Natural killer cell (primary cell): ENCODE measurements at regions not wholly inside any gene's neighbourhood (a gene's known extent, or its start where the extent isn't known, plus 50 kb on each side); places are given as distances from the start of the nearest gene placed in this dataset.

Experiments
- ATAC-seq, 3 donors: fragments of 150-1000 bp in 2 of 3; fragments of 200-7000 bp in 1 of 3; cut with Tn5 transposase; 1 replicate in 1 of 3; 2 replicates in 2 of 3; pipeline ENCODE4 v1.10.0; 2021; ENCODE audit warnings: mild to moderate bottlenecking in 2 of 3, moderate library complexity in 2 of 3
- DNase-seq, 2 donors: peaks; one replicate each; pipeline versions ENCODE4 v3.0.0 to v3.0.0-alpha.2; 2013 to 2021; ENCODE audit warnings: mixed read lengths in 1 of 2
- H3K27ac ChIP-seq: one replicate; pipeline ENCODE4 v1.5.1; 2013; ENCODE audit warnings: mild to moderate bottlenecking, low read length
- H3K27me3 ChIP-seq: one replicate; pipeline ENCODE4 v1.6.1; 2013; ENCODE audit warnings: low read length; ENCODE audit not compliant: control insufficient read depth, insufficient read depth
- H3K36me3 ChIP-seq: one replicate; pipeline ENCODE4 v1.6.1; 2013; ENCODE audit warnings: low read length; ENCODE audit not compliant: control insufficient read depth, insufficient read depth
- H3K4me1 ChIP-seq: one replicate; pipeline ENCODE4 v1.6.1; 2013; ENCODE audit warnings: low read length; ENCODE audit not compliant: control insufficient read depth, insufficient read depth
- H3K4me3 ChIP-seq: one replicate; pipeline ENCODE4 v1.5.1; 2013; ENCODE audit warnings: low read length
- H3K9me3 ChIP-seq: one replicate; pipeline ENCODE4 v1.6.1; 2013; ENCODE audit warnings: low read length; ENCODE audit not compliant: control insufficient read depth, insufficient read depth
- H3K27ac Mint-ChIP-seq, 2 donors: one replicate each; pipeline ENCODE4 v1.8.0; 2022; ENCODE audit warnings: mild to moderate bottlenecking in 2 of 2, mixed read lengths in 2 of 2, moderate library complexity in 1 of 2
- H3K27me3 Mint-ChIP-seq, 2 donors: one replicate each; pipeline ENCODE4 v1.8.0; 2022; ENCODE audit warnings: low read depth in 2 of 2, mixed read lengths in 2 of 2
- H3K36me3 Mint-ChIP-seq: one replicate; pipeline ENCODE4 v1.8.0; 2022; ENCODE audit warnings: mixed read lengths
- H3K4me1 Mint-ChIP-seq, 2 donors: one replicate each; pipeline ENCODE4 v1.8.0; 2022; ENCODE audit warnings: mixed read lengths in 2 of 2
- H3K4me3 Mint-ChIP-seq: one replicate; pipeline ENCODE4 v1.8.0; 2022; ENCODE audit warnings: mild to moderate bottlenecking, moderate library complexity, mixed read lengths
- H3K9me3 Mint-ChIP-seq, 2 donors: one replicate each; pipeline ENCODE4 v1.8.0; 2022; ENCODE audit warnings: mixed read lengths in 2 of 2
- WGBS: methylation state at CpG from one replicate; pipeline ENCODE4 v1.1.7; 2013; ENCODE audit warnings: missing lambda C conversion rate; ENCODE audit not compliant: insufficient coverage; 5-methylcytosine and 5-hydroxymethylcytosine counted together
- intact Hi-C: fragments of 100-400 bp; cut with micrococcal nuclease; formaldehyde crosslinking; loops from one replicate; pipeline ENCODE4 v1.14.2; 2022
- TF ChIP-seq, protein P1 (sequence below): fragments of 200-600 bp; IDR thresholded peaks from one replicate; pipeline ENCODE4 v1.8.0; 2022; ENCODE audit warnings: antibody characterized with exemption

GRCh38 chr7:71009636-71010035 lies 122.3 kb upstream of the GALNT17 start:
- no peak for ATAC-seq
- TF ChIP-seq, protein P1, sequence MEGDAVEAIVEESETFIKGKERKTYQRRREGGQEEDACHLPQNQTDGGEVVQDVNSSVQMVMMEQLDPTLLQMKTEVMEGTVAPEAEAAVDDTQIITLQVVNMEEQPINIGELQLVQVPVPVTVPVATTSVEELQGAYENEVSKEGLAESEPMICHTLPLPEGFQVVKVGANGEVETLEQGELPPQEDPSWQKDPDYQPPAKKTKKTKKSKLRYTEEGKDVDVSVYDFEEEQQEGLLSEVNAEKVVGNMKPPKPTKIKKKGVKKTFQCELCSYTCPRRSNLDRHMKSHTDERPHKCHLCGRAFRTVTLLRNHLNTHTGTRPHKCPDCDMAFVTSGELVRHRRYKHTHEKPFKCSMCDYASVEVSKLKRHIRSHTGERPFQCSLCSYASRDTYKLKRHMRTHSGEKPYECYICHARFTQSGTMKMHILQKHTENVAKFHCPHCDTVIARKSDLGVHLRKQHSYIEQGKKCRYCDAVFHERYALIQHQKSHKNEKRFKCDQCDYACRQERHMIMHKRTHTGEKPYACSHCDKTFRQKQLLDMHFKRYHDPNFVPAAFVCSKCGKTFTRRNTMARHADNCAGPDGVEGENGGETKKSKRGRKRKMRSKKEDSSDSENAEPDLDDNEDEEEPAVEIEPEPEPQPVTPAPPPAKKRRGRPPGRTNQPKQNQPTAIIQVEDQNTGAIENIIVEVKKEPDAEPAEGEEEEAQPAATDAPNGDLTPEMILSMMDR = no peak
- H3K27me3 ChIP-seq = no peaks in the 10 kb centered on the region

DNA sequence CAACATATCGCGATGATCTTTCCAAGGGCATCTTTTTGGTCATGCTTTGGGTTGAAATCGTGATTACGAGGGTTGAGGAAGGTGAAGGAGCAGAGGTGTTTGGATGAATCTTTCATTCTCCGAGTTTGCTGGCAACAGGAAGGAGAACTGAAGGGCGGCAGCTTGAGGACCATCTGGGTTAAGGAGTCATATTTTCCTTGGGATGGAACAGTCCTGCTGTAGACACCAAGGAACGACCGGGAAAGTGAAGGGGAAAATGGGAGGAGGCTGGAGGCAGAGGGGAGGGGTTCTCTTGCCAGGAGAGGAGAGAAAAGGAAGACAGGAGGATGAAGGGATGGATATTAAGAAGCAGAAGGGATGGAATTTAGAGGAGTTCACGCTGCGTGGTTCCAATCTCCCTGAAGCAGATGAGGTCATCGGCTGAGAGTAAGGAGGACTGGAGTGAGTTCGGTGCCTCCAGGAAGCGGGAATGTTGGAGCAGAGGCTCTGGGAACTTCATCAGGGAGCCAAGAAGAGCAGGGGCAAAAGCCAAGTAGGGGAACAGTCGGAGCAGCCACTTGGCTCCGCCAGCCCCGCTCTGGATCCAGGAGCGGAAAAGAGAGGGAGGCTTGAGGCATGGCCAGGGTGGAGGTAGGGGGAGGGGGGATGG lies 116.6 kb upstream of the GALNT17 start:
- 91% methylated on average over 17 of the region's 17 CpGs for WGBS
- Histone ChIP-seq H3K4me1 (no peaks in the 10 kb centered on the region), H3K27ac (no peak overlapping the region), H3K9me3 (no peaks in the 10 kb centered on the region), H3K4me3 (no peak overlapping the region), H3K27me3 (no peaks in the 10 kb centered on the region), H3K36me3 (no peaks in the 10 kb centered on the region)
- no peak for DNase-seq
- Mint-ChIP-seq H3K4me3 (no peak overlapping the region), H3K27ac (no peak overlapping the region), H3K9me3 (peaks cover 18 to 24% of the 10 kb centered on the region in 2 donors), H3K4me1 (no peaks in the 10 kb centered on the region), H3K36me3 (no peaks in the 10 kb centered on the region), H3K27me3 (no peaks in the 10 kb centered on the region)
- TF ChIP-seq, protein P1 = no peak
- intact Hi-C loops = no loop called here
- ATAC-seq = no peak

More at GRCh38 chr7:71009636-71010035, 122.3 kb upstream of the GALNT17 start:
- H3K36me3 Mint-ChIP-seq = no peaks in the 10 kb centered on the region
- no peaks in the 10 kb centered on the region for H3K36me3 ChIP-seq
- H3K4me3 Mint-ChIP-seq = no peak overlapping the region
- no peak overlapping the region for H3K4me3 ChIP-seq
- no peak overlapping the region for H3K27ac Mint-ChIP-seq
- H3K4me1 ChIP-seq = no peaks in the 10 kb centered on the region
- intact Hi-C loops = no loop called here
- H3K27me3 Mint-ChIP-seq = peaks cover 0 to 2% of the 10 kb centered on the region in 2 donors
- H3K4me1 Mint-ChIP-seq = no peaks in the 10 kb centered on the region
- H3K9me3 ChIP-seq = peaks cover 3% of the 10 kb centered on the region
- WGBS = 87% methylated on average over 3 of the region's 3 CpGs
- DNase-seq = no peak
- no peak overlapping the region for H3K27ac ChIP-seq
- H3K9me3 Mint-ChIP-seq = peaks cover 12 to 28% of the 10 kb centered on the region in 2 donors

GRCh38 chr7:71016401-71016800 lies 115.5 kb upstream of the GALNT17 start:
- no peaks in the 10 kb centered on the region for H3K4me1 Mint-ChIP-seq

More at GRCh38 chr7:71016401-71016800, 115.5 kb upstream of the GALNT17 start:
- ATAC-seq (no peak), DNase-seq (no peak)
- no peaks in the 10 kb centered on the region for H3K36me3 ChIP-seq
- Mint-ChIP-seq H3K36me3 (no peaks in the 10 kb centered on the region), H3K4me3 (no peak overlapping the region), H3K27me3 (no peaks in the 10 kb centered on the region), H3K9me3 (peaks cover 16 to 20% of the 10 kb centered on the region in 2 donors), H3K27ac (no peak overlapping the region)
- H3K27ac ChIP-seq = no peak overlapping the region
- TF ChIP-seq, protein P1 = no peak
- no peaks in the 10 kb centered on the region for H3K4me1 ChIP-seq
- H3K9me3 ChIP-seq = no peaks in the 10 kb centered on the region
- H3K27me3 ChIP-seq = no peaks in the 10 kb centered on the region
- intact Hi-C loops = no loop called here
- WGBS = 66% methylated on average over 2 of the region's 2 CpGs
- H3K4me3 ChIP-seq = no peak overlapping the region
